GM12891 (cell line): ENCODE measurements at regions not wholly inside any gene's neighbourhood (a gene's known extent, or its start where the extent isn't known, plus 50 kb on each side); places are given as distances from the start of the nearest gene placed in this dataset.

Source experiments
- POLR2A ChIP-seq: IDR thresholded peaks from 2 replicates; pipeline ENCODE4 v1.6.1; 2011; ENCODE audit warnings: low read depth, low read length, control low read depth
- POU2F2 ChIP-seq: IDR thresholded peaks from 2 replicates; pipeline ENCODE4 v1.6.1; 2011; ENCODE audit warnings: low read depth, mild to moderate bottlenecking, control low read depth, low read length, moderate library complexity
- TAF1 ChIP-seq: IDR thresholded peaks from 2 replicates; pipeline ENCODE4 v1.6.1; 2011; ENCODE audit warnings: low read depth, low read length, control low read depth

- no peak for TF ChIP-seq POLR2A
- TF ChIP-seq POU2F2, result no peak
- no peak for TF ChIP-seq TAF1
Observed at GRCh38 chr6:85300581-85300980, 149.3 kb upstream of the NT5E start.
